Muscle layer of duodenum (tissue), 2 donors: ENCODE measurements at regions not wholly inside any gene's neighbourhood (a gene's known extent, or its start where the extent isn't known, plus 50 kb on each side); places are given as distances from the start of the nearest gene placed in this dataset.

Experiments
- H3K27ac ChIP-seq: one replicate; pipeline ENCODE4 v1.7.0; 2013; ENCODE audit warnings: mild to moderate bottlenecking, low read length
- H3K27me3 ChIP-seq: one replicate; pipeline ENCODE4 v1.7.0; 2013; ENCODE audit warnings: low read depth, mild to moderate bottlenecking, control low read depth, low read length
- H3K36me3 ChIP-seq, 2 donors: one replicate each; pipeline ENCODE4 v1.7.0; 2013; ENCODE audit warnings: low read length in 2 of 2, control low read depth in 1 of 2, mild to moderate bottlenecking in 1 of 2; ENCODE audit not compliant: insufficient read depth in 2 of 2, control insufficient read depth in 1 of 2
- H3K4me1 ChIP-seq, 2 donors: one replicate each; pipeline ENCODE4 v1.7.0; 2013; ENCODE audit warnings: low read length in 2 of 2, mild to moderate bottlenecking in 2 of 2, control low read depth in 1 of 2, moderate library complexity in 1 of 2; ENCODE audit not compliant: insufficient read depth in 2 of 2, control insufficient read depth in 1 of 2
- H3K4me3 ChIP-seq, 2 donors: one replicate each; pipeline ENCODE4 v1.7.0; 2013; ENCODE audit warnings: low read length in 2 of 2, low read depth in 1 of 2, mild to moderate bottlenecking in 1 of 2
- H3K9me3 ChIP-seq, 2 donors: one replicate each; pipeline ENCODE4 v1.7.0; 2013; ENCODE audit warnings: low read length in 2 of 2, control low read depth in 1 of 2, mild to moderate bottlenecking in 1 of 2; ENCODE audit not compliant: control insufficient read depth in 1 of 2
- donor health status: healthy.

GRCh38 chr4:138329506-138330070 lies 87.4 kb upstream of the SLC7A11 start:
- no peaks in the 10 kb centered on the region for H3K9me3 ChIP-seq
- no peaks in the 10 kb centered on the region for H3K4me1 ChIP-seq
- H3K27me3 ChIP-seq = no peaks in the 10 kb centered on the region
- no peak overlapping the region for H3K27ac ChIP-seq
- H3K36me3 ChIP-seq = no peaks in the 10 kb centered on the region
- no peak overlapping the region for H3K4me3 ChIP-seq

- Histone ChIP-seq H3K36me3 (no peaks in the 10 kb centered on the region), H3K27me3 (no peaks in the 10 kb centered on the region), H3K4me3 (no peak overlapping the region), H3K4me1 (no peaks in the 10 kb centered on the region), H3K9me3 (no peaks in the 10 kb centered on the region), H3K27ac (no peak overlapping the region)
Observed at GRCh38 chr4:138327338-138327737, 85.2 kb upstream of the SLC7A11 start.

- Histone ChIP-seq H3K9me3 (no peaks in the 10 kb centered on the region), H3K4me3 (no peak overlapping the region), H3K4me1 (no peaks in the 10 kb centered on the region), H3K36me3 (no peaks in the 10 kb centered on the region), H3K27ac (no peak overlapping the region), H3K27me3 (no peaks in the 10 kb centered on the region)
Observed at GRCh38 chr4:138320831-138321230, 78.7 kb upstream of the SLC7A11 start.

- Histone ChIP-seq H3K27me3 (no peaks in the 10 kb centered on the region), H3K27ac (no peak overlapping the region), H3K4me1 (no peaks in the 10 kb centered on the region), H3K9me3 (no peaks in the 10 kb centered on the region), H3K36me3 (no peaks in the 10 kb centered on the region), H3K4me3 (no peak overlapping the region)
Observed at GRCh38 chr4:138320030-138320429, 77.9 kb upstream of the SLC7A11 start.

- H3K4me1 ChIP-seq = no peaks in the 10 kb centered on the region
- no peak overlapping the region for H3K27ac ChIP-seq
- no peaks in the 10 kb centered on the region for H3K27me3 ChIP-seq
- H3K9me3 ChIP-seq = no peaks in the 10 kb centered on the region
- H3K36me3 ChIP-seq = no peaks in the 10 kb centered on the region
- H3K4me3 ChIP-seq = no peak overlapping the region
Observed at GRCh38 chr4:138317175-138317748, 75.1 kb upstream of the SLC7A11 start.

GRCh38 chr4:138312536-138312911 lies 70.4 kb upstream of the SLC7A11 start:
- H3K4me1 ChIP-seq = no peaks in the 10 kb centered on the region
- no peaks in the 10 kb centered on the region for H3K9me3 ChIP-seq
- no peaks in the 10 kb centered on the region for H3K36me3 ChIP-seq
- no peak overlapping the region for H3K27ac ChIP-seq
- H3K4me3 ChIP-seq = no peak overlapping the region
- no peaks in the 10 kb centered on the region for H3K27me3 ChIP-seq

- H3K36me3 ChIP-seq = no peaks in the 10 kb centered on the region
- H3K4me3 ChIP-seq = no peak overlapping the region
- H3K27ac ChIP-seq = no peak overlapping the region
- no peaks in the 10 kb centered on the region for H3K27me3 ChIP-seq
- no peaks in the 10 kb centered on the region for H3K9me3 ChIP-seq
- no peaks in the 10 kb centered on the region for H3K4me1 ChIP-seq
Observed at GRCh38 chr4:138311771-138312535, 69.8 kb upstream of the SLC7A11 start.

GRCh38 chr4:138310991-138311390 lies 68.8 kb upstream of the SLC7A11 start:
- H3K27ac ChIP-seq = no peak overlapping the region
- H3K4me3 ChIP-seq = no peak overlapping the region
- no peaks in the 10 kb centered on the region for H3K9me3 ChIP-seq
- no peaks in the 10 kb centered on the region for H3K4me1 ChIP-seq
- no peaks in the 10 kb centered on the region for H3K36me3 ChIP-seq
- H3K27me3 ChIP-seq = no peaks in the 10 kb centered on the region

- Histone ChIP-seq H3K4me3 (no peak overlapping the region), H3K27me3 (no peaks in the 10 kb centered on the region), H3K27ac (no peak overlapping the region), H3K36me3 (no peaks in the 10 kb centered on the region), H3K9me3 (no peaks in the 10 kb centered on the region), H3K4me1 (no peaks in the 10 kb centered on the region)
Observed at GRCh38 chr4:138310498-138310897, 68.3 kb upstream of the SLC7A11 start.

GRCh38 chr4:138308356-138308755 lies 66.2 kb upstream of the SLC7A11 start:
- H3K9me3 ChIP-seq = no peaks in the 10 kb centered on the region
- no peak overlapping the region for H3K4me3 ChIP-seq
- no peaks in the 10 kb centered on the region for H3K4me1 ChIP-seq
- H3K27me3 ChIP-seq = no peaks in the 10 kb centered on the region
- H3K27ac ChIP-seq = no peak overlapping the region
- no peaks in the 10 kb centered on the region for H3K36me3 ChIP-seq

- Histone ChIP-seq H3K4me1 (no peaks in the 10 kb centered on the region), H3K27ac (no peak overlapping the region), H3K36me3 (no peaks in the 10 kb centered on the region), H3K9me3 (no peaks in the 10 kb centered on the region), H3K27me3 (no peaks in the 10 kb centered on the region), H3K4me3 (no peak overlapping the region)
Observed at GRCh38 chr4:138307319-138307718, 65.2 kb upstream of the SLC7A11 start.
